ENCODE measurements at regions not wholly inside any gene's neighbourhood (a gene's known extent, or its start where the extent isn't known, plus 50 kb on each side); places are given as distances from the start of the nearest gene placed in this dataset.
"Not testable (repeated sequence)": the region's sequence is repeated elsewhere in the genome, so short reads cannot be mapped to it uniquely, and the experiment has no call there.

DNA sequence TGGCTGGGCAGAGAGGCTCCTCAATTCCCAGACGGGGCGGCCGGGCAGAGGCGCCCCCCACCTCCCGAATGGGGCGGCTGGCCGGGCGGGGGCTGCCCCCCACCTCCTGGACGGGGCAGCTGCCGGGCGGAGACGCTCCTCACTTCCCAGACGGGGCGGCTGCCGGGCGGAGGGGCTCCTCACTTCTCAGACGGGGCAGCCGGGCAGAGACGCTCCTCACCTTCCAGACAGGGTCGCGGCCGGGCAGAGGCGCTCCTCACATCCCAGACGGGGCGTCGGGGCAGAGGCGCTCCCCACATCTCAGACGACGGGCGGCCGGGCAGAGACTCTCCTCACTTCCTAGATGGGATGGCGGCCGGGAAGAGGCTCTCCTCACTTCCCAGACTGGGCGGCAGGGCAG lies 214.1 kb downstream of the SOX2 start:
- TF ChIP-seq EP300 (IDR thresholded peaks at IDR 0.05; ENCODE audit: borderline replicate concordance in 1 of 2, low read depth in 1 of 2, low read length in 1 of 2); RAD21 (IDR thresholded peaks at IDR 0.05; ENCODE audit: low read length); CTCF (IDR thresholded peaks at IDR 0.05): not testable (repeated sequence)

Data from SK-N-SH (cell line).